ENCODE measurements at regions not wholly inside any gene's neighbourhood (a gene's known extent, or its start where the extent isn't known, plus 50 kb on each side); places are given as distances from the start of the nearest gene placed in this dataset.

DNA sequence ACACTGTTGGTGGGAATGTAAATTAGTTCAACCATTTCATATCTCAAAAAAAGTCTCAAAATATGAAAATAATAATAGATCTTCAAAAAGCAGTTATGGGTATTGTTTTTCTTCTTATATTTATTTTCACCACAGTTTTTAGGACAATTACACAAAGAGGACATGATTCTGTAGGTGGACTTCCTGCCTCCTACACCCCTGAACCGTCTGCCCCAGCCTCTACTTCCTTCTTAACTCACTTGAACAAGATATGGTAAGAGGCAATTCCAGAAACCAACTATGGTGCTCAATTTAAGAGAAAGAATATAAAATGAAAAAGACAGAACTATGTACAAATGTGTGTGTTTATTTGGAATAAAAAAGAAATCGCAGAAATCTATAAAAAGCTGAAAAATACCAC is 74.1 kb upstream of the MON1B start:
- H3K79me2 ChIP-seq (ENCODE audit: insufficient read depth, low read length) = no peaks in the 10 kb centered on the region
- no peaks in the 10 kb centered on the region for H4K20me1 ChIP-seq (ENCODE audit: low read depth, low read length)
- H3K4me3 ChIP-seq (ENCODE audit: insufficient read depth, low read length, poor library complexity, severe bottlenecking) = no peak overlapping the region
- H3K9me3 ChIP-seq (ENCODE audit: insufficient read depth, low read length) = no peaks in the 10 kb centered on the region
- H3K27ac ChIP-seq (ENCODE audit: low read depth, low read length) = no peak overlapping the region
- H2AFZ ChIP-seq (ENCODE audit: low read depth, low read length, severe bottlenecking) = no peak overlapping the region
- H3F3A ChIP-seq (ENCODE audit: insufficient read depth) = no peaks in the 10 kb centered on the region
- no peaks in the 10 kb centered on the region for H3K9me2 ChIP-seq (replicated peaks; ENCODE audit: insufficient read depth, low read length)
- no peak overlapping the region for H3K4me2 ChIP-seq (ENCODE audit: low read depth, low read length, poor library complexity, severe bottlenecking)
- no peak overlapping the region for H3K9ac ChIP-seq (ENCODE audit: low read length)
- H3K27me3 ChIP-seq (ENCODE audit: low read length) = no peaks in the 10 kb centered on the region
- no peak for TF ChIP-seq EZH2phosphoT487 (conservative IDR thresholded peaks at IDR 0.05; ENCODE audit: low read length)
- TF ChIP-seq CTCF (IDR thresholded peaks at IDR 0.05; ENCODE audit: insufficient read depth, low read length, poor library complexity, severe bottlenecking) = no peak
- H3K36me3 ChIP-seq (ENCODE audit: low read length) = no peaks in the 10 kb centered on the region

GRCh38 chr16:77117707-77118106 is 73.3 kb upstream of the MON1B start:
- Histone ChIP-seq H3K9ac (ENCODE audit: low read length) (no peak overlapping the region), H3K79me2 (ENCODE audit: insufficient read depth, low read length) (no peaks in the 10 kb centered on the region), H3K4me3 (ENCODE audit: insufficient read depth, low read length, poor library complexity, severe bottlenecking) (no peak overlapping the region), H3F3A (ENCODE audit: insufficient read depth) (no peaks in the 10 kb centered on the region), H3K27me3 (ENCODE audit: low read length) (no peaks in the 10 kb centered on the region), H2AFZ (ENCODE audit: low read depth, low read length, severe bottlenecking) (no peak overlapping the region), H3K4me2 (ENCODE audit: low read depth, low read length, poor library complexity, severe bottlenecking) (no peak overlapping the region), H3K9me3 (ENCODE audit: insufficient read depth, low read length) (no peaks in the 10 kb centered on the region), H3K27ac (ENCODE audit: low read depth, low read length) (no peak overlapping the region), H3K36me3 (ENCODE audit: low read length) (no peaks in the 10 kb centered on the region), H3K9me2 (replicated peaks; ENCODE audit: insufficient read depth, low read length) (no peaks in the 10 kb centered on the region), H4K20me1 (ENCODE audit: low read depth, low read length) (no peaks in the 10 kb centered on the region)
- no peak for TF ChIP-seq EZH2phosphoT487 (conservative IDR thresholded peaks at IDR 0.05; ENCODE audit: low read length)
- no peak for TF ChIP-seq CTCF (IDR thresholded peaks at IDR 0.05; ENCODE audit: insufficient read depth, low read length, poor library complexity, severe bottlenecking)

GRCh38 chr16:77131398-77131797 is 59.6 kb upstream of the MON1B start:
- no peak overlapping the region for H3K9ac ChIP-seq (ENCODE audit: low read length)
- TF ChIP-seq CTCF (IDR thresholded peaks at IDR 0.05; ENCODE audit: insufficient read depth, low read length, poor library complexity, severe bottlenecking) = no peak
- TF ChIP-seq EZH2phosphoT487 (conservative IDR thresholded peaks at IDR 0.05; ENCODE audit: low read length) = no peak

More at GRCh38 chr16:77131398-77131797, 59.6 kb upstream of the MON1B start:
- Histone ChIP-seq H2AFZ (ENCODE audit: low read depth, low read length, severe bottlenecking) (no peak overlapping the region), H3K27me3 (ENCODE audit: low read length) (no peaks in the 10 kb centered on the region), H3K9me2 (replicated peaks; ENCODE audit: insufficient read depth, low read length) (no peaks in the 10 kb centered on the region), H3K36me3 (ENCODE audit: low read length) (no peaks in the 10 kb centered on the region), H4K20me1 (ENCODE audit: low read depth, low read length) (no peaks in the 10 kb centered on the region), H3K27ac (ENCODE audit: low read depth, low read length) (no peak overlapping the region), H3K4me3 (ENCODE audit: insufficient read depth, low read length, poor library complexity, severe bottlenecking) (no peak overlapping the region), H3K4me2 (ENCODE audit: low read depth, low read length, poor library complexity, severe bottlenecking) (no peak overlapping the region), H3F3A (ENCODE audit: insufficient read depth) (no peaks in the 10 kb centered on the region), H3K79me2 (ENCODE audit: insufficient read depth, low read length) (no peaks in the 10 kb centered on the region), H3K9me3 (ENCODE audit: insufficient read depth, low read length) (no peaks in the 10 kb centered on the region)

Data from SU-DHL-6 (cell line).